K562 (cell line): ENCODE measurements at regions not wholly inside any gene's neighbourhood (a gene's known extent, or its start where the extent isn't known, plus 50 kb on each side); places are given as distances from the start of the nearest gene placed in this dataset.

Experiments
- KDM5B ChIP-seq: fragments of 200-600 bp; sonication (generic); IDR thresholded peaks from 2 replicates; pipeline ENCODE4 v1.6.1; 2012; ENCODE audit warnings: low read depth, mild to moderate bottlenecking, moderate library complexity, low read length, control low read depth, inconsistent platforms; ENCODE audit not compliant: insufficient replicate concordance
- KLF13 ChIP-seq: fragments of 450-650 bp; IDR thresholded peaks from 2 replicates; pipeline ENCODE4 v1.6.1; 2016; ENCODE audit warnings: missing genetic modification characterization, low read depth, mild to moderate bottlenecking, missing compliant biosample characterization, moderate library complexity, borderline replicate concordance
- MXI1 ChIP-seq: IDR thresholded peaks from 2 replicates; pipeline ENCODE4 v1.6.1; 2011; ENCODE audit warnings: low read depth, mild to moderate bottlenecking, improper control_type of control experiment, low read length
- NR3C1 ChIP-seq: sonication (generic); formaldehyde crosslinking; IDR thresholded peaks from 2 replicates; pipeline ENCODE4 v1.8.1; 2022; ENCODE audit warnings: missing genetic modification reagents
- POLR2A ChIP-seq: fragments of 450-650 bp; conservative IDR thresholded peaks from 2 replicates; pipeline ENCODE4 v1.6.1; 2016
- TAF1 ChIP-seq: IDR thresholded peaks from 2 replicates; pipeline ENCODE4 v1.6.1; 2011; ENCODE audit warnings: mild to moderate bottlenecking, low read length, moderate library complexity; ENCODE audit not compliant: insufficient read depth, control insufficient read depth, severe bottlenecking; ENCODE audit errors: extremely low read depth
- XRCC5 ChIP-seq: fragments of 200-400 bp; formaldehyde crosslinking; IDR thresholded peaks from 2 replicates; pipeline ENCODE4 v1.6.1; 2017; ENCODE audit warnings: low read depth, mild to moderate bottlenecking, low read length
- ZNF239 ChIP-seq: fragments of 250-450 bp; sonication (Bioruptor Pico); IDR thresholded peaks from 2 replicates; pipeline ENCODE4 v1.4.0; 2020; ENCODE audit warnings: mild to moderate bottlenecking
- ZNF77 ChIP-seq: fragments of 250-450 bp; sonication (Bioruptor Pico); IDR thresholded peaks from 2 replicates; pipeline ENCODE4 v1.5.0; 2020
- TF ChIP-seq, protein P1 (sequence below), 3 experiments: fragments of 200-800 bp in 1 of 3; fragments of 250-450 bp in 1 of 3; fragments of 450-650 bp in 1 of 3; sonication (Bioruptor Pico) in 1 of 3; sonication (Bioruptor generic) in 1 of 3; formaldehyde crosslinking in 1 of 3; IDR thresholded peaks; 2 replicates each; pipeline versions ENCODE4 v1.6.1 to v1.8.0; 2016 to 2022; ENCODE audit warnings: mild to moderate bottlenecking in 2 of 3, missing genetic modification characterization in 2 of 3, missing compliant biosample characterization in 1 of 3, moderate library complexity in 1 of 3
- TF ChIP-seq, protein P2 (sequence below), 3 experiments: IDR thresholded peaks in 2 of 3; conservative IDR thresholded peaks in 1 of 3; 2 replicates each; pipeline ENCODE4 v1.5.1; 2011 to 2012; ENCODE audit warnings: low read length in 3 of 3, mild to moderate bottlenecking in 3 of 3, control low read depth in 2 of 3, improper control_type of control experiment in 1 of 3, inconsistent platforms in 1 of 3, low read depth in 1 of 3, mixed read lengths in 1 of 3, moderate library complexity in 1 of 3; ENCODE audit not compliant: insufficient read depth in 2 of 3

DNA sequence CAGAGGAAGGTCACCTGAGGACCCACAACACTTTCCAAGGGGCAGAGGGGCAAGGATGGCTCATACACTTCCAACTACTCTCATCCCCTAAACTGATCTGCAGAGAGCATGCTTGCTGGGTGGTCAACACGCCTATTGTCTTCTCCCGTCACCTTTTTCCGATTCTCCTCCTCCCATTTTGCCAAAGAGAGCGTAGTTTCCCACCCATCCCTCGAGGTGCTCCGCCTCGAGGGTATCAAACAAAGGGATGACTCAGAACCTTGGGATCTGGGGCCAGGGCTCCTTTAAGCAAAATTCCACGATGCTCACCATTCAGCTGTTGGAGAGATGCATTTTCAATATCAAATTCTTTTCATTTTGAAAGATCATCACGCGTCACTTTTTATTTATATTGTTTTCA is 507.5 kb upstream of the SULF2 start:
- TF ChIP-seq ZNF77 (CRISPR knock-in tag) (no peak), NR3C1 (CRISPR knock-in tag) (no peak), KDM5B (no peak), ZNF239 (CRISPR knock-in tag) (no peak), MXI1 (no peak), XRCC5 (no peak), TAF1 (no peak), KLF13 (tag) (no peak), POLR2A (no peak)
- TF ChIP-seq, protein P1, sequence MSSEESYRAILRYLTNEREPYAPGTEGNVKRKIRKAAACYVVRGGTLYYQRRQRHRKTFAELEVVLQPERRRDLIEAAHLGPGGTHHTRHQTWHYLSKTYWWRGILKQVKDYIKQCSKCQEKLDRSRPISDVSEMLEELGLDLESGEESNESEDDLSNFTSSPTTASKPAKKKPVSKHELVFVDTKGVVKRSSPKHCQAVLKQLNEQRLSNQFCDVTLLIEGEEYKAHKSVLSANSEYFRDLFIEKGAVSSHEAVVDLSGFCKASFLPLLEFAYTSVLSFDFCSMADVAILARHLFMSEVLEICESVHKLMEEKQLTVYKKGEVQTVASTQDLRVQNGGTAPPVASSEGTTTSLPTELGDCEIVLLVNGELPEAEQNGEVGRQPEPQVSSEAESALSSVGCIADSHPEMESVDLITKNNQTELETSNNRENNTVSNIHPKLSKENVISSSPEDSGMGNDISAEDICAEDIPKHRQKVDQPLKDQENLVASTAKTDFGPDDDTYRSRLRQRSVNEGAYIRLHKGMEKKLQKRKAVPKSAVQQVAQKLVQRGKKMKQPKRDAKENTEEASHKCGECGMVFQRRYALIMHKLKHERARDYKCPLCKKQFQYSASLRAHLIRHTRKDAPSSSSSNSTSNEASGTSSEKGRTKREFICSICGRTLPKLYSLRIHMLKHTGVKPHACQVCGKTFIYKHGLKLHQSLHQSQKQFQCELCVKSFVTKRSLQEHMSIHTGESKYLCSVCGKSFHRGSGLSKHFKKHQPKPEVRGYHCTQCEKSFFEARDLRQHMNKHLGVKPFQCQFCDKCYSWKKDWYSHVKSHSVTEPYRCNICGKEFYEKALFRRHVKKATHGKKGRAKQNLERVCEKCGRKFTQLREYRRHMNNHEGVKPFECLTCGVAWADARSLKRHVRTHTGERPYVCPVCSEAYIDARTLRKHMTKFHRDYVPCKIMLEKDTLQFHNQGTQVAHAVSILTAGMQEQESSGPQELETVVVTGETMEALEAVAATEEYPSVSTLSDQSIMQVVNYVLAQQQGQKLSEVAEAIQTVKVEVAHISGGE (CRISPR knock-in tag; IDR thresholded peaks at IDR 0.05), result no peak
- TF ChIP-seq, protein P2, sequence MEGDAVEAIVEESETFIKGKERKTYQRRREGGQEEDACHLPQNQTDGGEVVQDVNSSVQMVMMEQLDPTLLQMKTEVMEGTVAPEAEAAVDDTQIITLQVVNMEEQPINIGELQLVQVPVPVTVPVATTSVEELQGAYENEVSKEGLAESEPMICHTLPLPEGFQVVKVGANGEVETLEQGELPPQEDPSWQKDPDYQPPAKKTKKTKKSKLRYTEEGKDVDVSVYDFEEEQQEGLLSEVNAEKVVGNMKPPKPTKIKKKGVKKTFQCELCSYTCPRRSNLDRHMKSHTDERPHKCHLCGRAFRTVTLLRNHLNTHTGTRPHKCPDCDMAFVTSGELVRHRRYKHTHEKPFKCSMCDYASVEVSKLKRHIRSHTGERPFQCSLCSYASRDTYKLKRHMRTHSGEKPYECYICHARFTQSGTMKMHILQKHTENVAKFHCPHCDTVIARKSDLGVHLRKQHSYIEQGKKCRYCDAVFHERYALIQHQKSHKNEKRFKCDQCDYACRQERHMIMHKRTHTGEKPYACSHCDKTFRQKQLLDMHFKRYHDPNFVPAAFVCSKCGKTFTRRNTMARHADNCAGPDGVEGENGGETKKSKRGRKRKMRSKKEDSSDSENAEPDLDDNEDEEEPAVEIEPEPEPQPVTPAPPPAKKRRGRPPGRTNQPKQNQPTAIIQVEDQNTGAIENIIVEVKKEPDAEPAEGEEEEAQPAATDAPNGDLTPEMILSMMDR (IDR thresholded peaks at IDR 0.05 in 2 of 3, conservative IDR thresholded peaks at IDR 0.05 in 1 of 3; ENCODE audit: insufficient read depth in 2 of 3, low read depth in 1 of 3, low read length in 3 of 3), result no peak
